Keratinocyte (primary cell): ENCODE measurements at regions not wholly inside any gene's neighbourhood (a gene's known extent, or its start where the extent isn't known, plus 50 kb on each side); places are given as distances from the start of the nearest gene placed in this dataset.

Experiments used
- DNase-seq: peaks from one replicate; pipeline ENCODE4 v3.0.0-alpha.2; 2011; ENCODE audit warnings: low read depth, missing footprints, low spot score
- FAIRE-seq: peaks from 2 replicates; lab custom pipeline; 2011; peaks lifted over from hg19 to GRCh38; lab: Jason Lieb, UNC
- H2AFZ ChIP-seq: 2 replicates; pipeline ENCODE4 v1.6.0; 2012; ENCODE audit warnings: low read length, control low read depth, inconsistent platforms; ENCODE audit not compliant: control insufficient read depth
- H3K27ac ChIP-seq: 2 replicates; pipeline ENCODE4 v1.5.1; 2011; ENCODE audit warnings: low read length; ENCODE audit not compliant: control insufficient read depth, insufficient read depth
- H3K27me3 ChIP-seq: 3 replicates; pipeline ENCODE4 v1.6.0; 2011; ENCODE audit warnings: low read length; ENCODE audit not compliant: control insufficient read depth, insufficient read depth; ENCODE audit errors: extremely low read depth
- H3K36me3 ChIP-seq, 2 experiments: 2 replicates in 1 of 2; 3 replicates in 1 of 2; pipeline ENCODE4 v1.5.1; 2011; ENCODE audit warnings: low read length in 2 of 2, mild to moderate bottlenecking in 1 of 2; ENCODE audit not compliant: control insufficient read depth in 2 of 2, insufficient read depth in 2 of 2; ENCODE audit errors: extremely low read depth in 1 of 2
- H3K4me1 ChIP-seq: 3 replicates; pipeline ENCODE4 v1.5.1; 2011; ENCODE audit warnings: low read length; ENCODE audit not compliant: control insufficient read depth, insufficient read depth; ENCODE audit errors: extremely low read depth
- H3K4me2 ChIP-seq: 3 replicates; pipeline ENCODE4 v1.6.0; 2011; ENCODE audit warnings: low read depth, low read length; ENCODE audit not compliant: control insufficient read depth, insufficient read depth; ENCODE audit errors: extremely low read depth
- H3K4me3 ChIP-seq, 3 experiments: fragments of 200-600 bp in 1 of 3; sonication (generic) in 1 of 3; 2 replicates in 2 of 3; 3 replicates in 1 of 3; pipeline ENCODE4 v1.5.1; 2011 to 2016; ENCODE audit warnings: low read length in 3 of 3, mild to moderate bottlenecking in 3 of 3, control low read depth in 2 of 3, inconsistent platforms in 1 of 3, low read depth in 1 of 3, mixed read lengths in 1 of 3, mixed run types in 1 of 3, moderate library complexity in 1 of 3; ENCODE audit not compliant: control insufficient read depth in 2 of 3, insufficient read depth in 2 of 3; ENCODE audit errors: extremely low read depth in 1 of 3
- H3K79me2 ChIP-seq: 2 replicates; pipeline ENCODE4 v1.6.0; 2012; ENCODE audit warnings: low read length; ENCODE audit not compliant: control insufficient read depth, insufficient read depth
- H3K9ac ChIP-seq: 3 replicates; pipeline ENCODE4 v1.6.0; 2011; ENCODE audit warnings: low read length; ENCODE audit not compliant: control insufficient read depth, insufficient read depth; ENCODE audit errors: extremely low read depth
- H3K9me1 ChIP-seq: 3 replicates; pipeline ENCODE4 v1.6.0; 2011; ENCODE audit warnings: low read length; ENCODE audit not compliant: control insufficient read depth, insufficient read depth; ENCODE audit errors: extremely low read depth
- H3K9me3 ChIP-seq: 2 replicates; pipeline ENCODE4 v1.5.1; 2012; ENCODE audit warnings: low read depth, low read length; ENCODE audit not compliant: control insufficient read depth
- H4K20me1 ChIP-seq: 3 replicates; pipeline ENCODE4 v1.6.0; 2011; ENCODE audit warnings: low read length; ENCODE audit not compliant: control insufficient read depth, insufficient read depth; ENCODE audit errors: extremely low read depth
- CTCF ChIP-seq, 3 experiments: IDR thresholded peaks in 1 of 3; conservative IDR thresholded peaks in 1 of 3; optimal IDR thresholded peaks in 1 of 3; 2 replicates in 2 of 3; 3 replicates in 1 of 3; pipeline versions ENCODE3 to v1.5.1; 2011; ENCODE audit warnings: low read length in 3 of 3, mild to moderate bottlenecking in 3 of 3, moderate library complexity in 2 of 3, control low read depth in 1 of 3, inconsistent platforms in 1 of 3; ENCODE audit not compliant: insufficient read depth in 2 of 3; ENCODE audit errors: extremely low read depth in 1 of 3
- EZH2 ChIP-seq: IDR thresholded peaks from one replicate; pipeline ENCODE4 v1.6.1; 2012; ENCODE audit warnings: inconsistent platforms, mild to moderate bottlenecking, low read length, moderate library complexity
- dilution Hi-C: fragments of 300-500 bp; cut with MboI; formaldehyde crosslinking; loops from one replicate; pipeline ENCODE4 v1.7.0; 2020; ENCODE audit warnings: low sequenced_read_pairs; ENCODE audit not compliant: extremely low pct_ligation_motif_present

GRCh38 chr16:13557418-13557817, 362.5 kb upstream of the ERCC4 start:
- no peaks in the 10 kb centered on the region for H3K27me3 ChIP-seq
- H3K9me3 ChIP-seq = peaks cover 5% of the 10 kb centered on the region
- no peaks in the 10 kb centered on the region for H3K79me2 ChIP-seq
- no peak overlapping the region for H3K4me3 ChIP-seq
- no peak for DNase-seq
- H3K9me1 ChIP-seq = no peaks in the 10 kb centered on the region
- no peaks in the 10 kb centered on the region for H4K20me1 ChIP-seq
- no peak overlapping the region for H2AFZ ChIP-seq
- no peak for FAIRE-seq
- H3K4me2 ChIP-seq = no peak overlapping the region
- H3K27ac ChIP-seq = no peak overlapping the region
- TF ChIP-seq CTCF (optimal IDR thresholded peaks at IDR 0.05 in 1 of 3, IDR thresholded peaks at IDR 0.05 in 1 of 3, conservative IDR thresholded peaks at IDR 0.05 in 1 of 3; ENCODE audit: extremely low read depth in 1 of 3, insufficient read depth in 2 of 3, low read length in 3 of 3) (no peak), EZH2 (no peak)
- H3K4me1 ChIP-seq = no peaks in the 10 kb centered on the region
- dilution Hi-C loops = no loop called here
- no peaks in the 10 kb centered on the region for H3K36me3 ChIP-seq
- no peak overlapping the region for H3K9ac ChIP-seq

- dilution Hi-C loops = no loop called here
- Histone ChIP-seq H3K79me2 (no peaks in the 10 kb centered on the region), H3K4me2 (no peak overlapping the region), H3K4me1 (no peaks in the 10 kb centered on the region), H2AFZ (no peak overlapping the region), H3K36me3 (no peaks in the 10 kb centered on the region), H3K27me3 (no peaks in the 10 kb centered on the region), H3K27ac (no peak overlapping the region), H3K9ac (no peak overlapping the region), H3K9me3 (peaks cover 5% of the 10 kb centered on the region), H4K20me1 (no peaks in the 10 kb centered on the region), H3K4me3 (no peak overlapping the region), H3K9me1 (no peaks in the 10 kb centered on the region)
- no peak for TF ChIP-seq CTCF (optimal IDR thresholded peaks at IDR 0.05 in 1 of 3, IDR thresholded peaks at IDR 0.05 in 1 of 3, conservative IDR thresholded peaks at IDR 0.05 in 1 of 3; ENCODE audit: extremely low read depth in 1 of 3, insufficient read depth in 2 of 3, low read length in 3 of 3)
- no peak for TF ChIP-seq EZH2
- FAIRE-seq (no peak), DNase-seq (no peak)
These were observed 361.2 kb upstream of the ERCC4 start for GRCh38 chr16:13558752-13559151.
